ENCODE measurements at regions not wholly inside any gene's neighbourhood (a gene's known extent, or its start where the extent isn't known, plus 50 kb on each side); places are given as distances from the start of the nearest gene placed in this dataset.

DNA sequence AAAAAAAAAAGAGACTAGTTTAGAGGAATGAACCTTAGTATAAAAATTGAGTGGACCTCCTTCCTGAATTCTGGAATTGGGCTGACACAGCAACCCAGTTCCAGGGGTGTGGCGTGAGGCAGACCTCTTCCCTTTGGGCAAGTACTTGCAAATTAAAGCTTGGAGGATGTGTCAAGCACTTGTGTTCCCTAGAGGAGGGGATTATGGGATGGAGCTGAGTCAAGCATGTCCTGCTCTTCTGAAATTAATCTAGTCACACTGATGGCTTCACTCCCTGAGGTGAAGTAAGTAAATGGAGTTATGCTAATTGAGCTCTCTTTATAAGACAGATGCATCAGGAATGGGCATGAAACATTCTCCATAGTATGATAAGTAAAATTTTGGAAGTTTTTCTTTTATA is 107.7 kb upstream of the HTR2A start:
- no peak overlapping the region for H3K4me2 ChIP-seq (ENCODE audit: insufficient read depth, low read length)
- ChIA-PET CTCF (no interaction called here), POLR2A (no interaction called here)
- TF ChIP-seq JUN (IDR thresholded peaks at IDR 0.05; ENCODE audit: borderline replicate concordance, insufficient read depth, insufficient read length, low read depth) (no peak), POLR2AphosphoS5 (IDR thresholded peaks at IDR 0.05; ENCODE audit: insufficient read depth, low read depth, low read length) (no peak), MYC (IDR thresholded peaks at IDR 0.05; ENCODE audit: low read depth, low read length) (no peak)
- H3K9me1 ChIP-seq (replicated peaks; ENCODE audit: control insufficient read depth, extremely low read depth, insufficient read depth, low read length) = no peaks in the 10 kb centered on the region
- no peaks in the 10 kb centered on the region for H3K4me1 ChIP-seq (ENCODE audit: control insufficient read depth, extremely low read depth, insufficient read depth, low read length)
- dilution Hi-C loops (cut with MboI; ENCODE audit: extremely low pct_ligation_motif_present, low sequenced_read_pairs) (no loop called here), intact Hi-C loops (cut with micrococcal nuclease) (no loop called here)
- H3K27ac ChIP-seq (ENCODE audit: insufficient read depth, low read depth, low read length) = no peak overlapping the region
- peaks cover 2% of the 10 kb centered on the region for H3K9me3 ChIP-seq (replicated peaks; ENCODE audit: control insufficient read depth, insufficient read depth, low read length)
- no peaks in the 10 kb centered on the region for H3K79me2 ChIP-seq (ENCODE audit: control insufficient read depth, insufficient read depth, low read length)
- H3K27me3 ChIP-seq (ENCODE audit: control insufficient read depth in 2 of 2, insufficient read depth in 2 of 2, low read length in 2 of 2) = no peaks in the 10 kb centered on the region
- no peaks in the 10 kb centered on the region for H4K20me1 ChIP-seq (replicated peaks; ENCODE audit: control insufficient read depth, extremely low read depth, insufficient read depth, low read length)
- H3K4me3 ChIP-seq (replicated peaks in 1 of 3; ENCODE audit: insufficient read depth in 1 of 3, low read depth in 1 of 3, low read length in 3 of 3) = no peak overlapping the region
- DNase-seq (ENCODE audit: low read depth, low spot score) = no peak
- BruUV-seq (replicated peaks) = no TSS peak
- FAIRE-seq = no peak
- no peak overlapping the region for H3K9ac ChIP-seq (replicated peaks; ENCODE audit: extremely low read depth, insufficient read depth, low read length)
- no peaks in the 10 kb centered on the region for H3K36me3 ChIP-seq (ENCODE audit: control insufficient read depth in 2 of 2, extremely low read depth in 1 of 2, insufficient read depth in 2 of 2, low read length in 2 of 2)
- H2AFZ ChIP-seq (ENCODE audit: low read depth, low read length) = no peak overlapping the region

DNA sequence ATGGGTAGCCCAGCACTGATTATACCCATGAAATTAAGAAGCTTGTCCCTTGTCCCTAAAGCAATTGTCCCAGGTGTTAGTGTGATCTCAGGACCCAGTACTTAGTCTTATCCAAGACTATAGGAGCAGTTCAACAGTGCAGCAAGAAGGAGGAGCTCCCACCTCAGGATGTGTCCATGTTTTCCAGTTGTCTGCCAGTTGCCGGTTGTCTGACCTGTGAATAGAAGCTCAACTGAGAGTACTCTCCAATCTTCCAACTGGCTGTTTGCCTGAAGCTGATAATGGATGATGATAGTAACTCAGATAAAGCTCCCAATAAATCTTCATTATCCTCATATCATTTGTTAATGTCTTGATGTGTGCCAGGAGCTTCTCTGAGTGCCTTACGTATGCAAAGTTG is 107.2 kb upstream of the HTR2A start:
- no peaks in the 10 kb centered on the region for H3K27me3 ChIP-seq (ENCODE audit: control insufficient read depth in 2 of 2, insufficient read depth in 2 of 2, low read length in 2 of 2)
- H3K4me2 ChIP-seq (ENCODE audit: insufficient read depth, low read length) = no peak overlapping the region
- intact Hi-C loops (cut with micrococcal nuclease) = no loop called here
- H2AFZ ChIP-seq (ENCODE audit: low read depth, low read length) = no peak overlapping the region
- H3K4me1 ChIP-seq (ENCODE audit: control insufficient read depth, extremely low read depth, insufficient read depth, low read length) = no peaks in the 10 kb centered on the region
- no peaks in the 10 kb centered on the region for H3K9me1 ChIP-seq (replicated peaks; ENCODE audit: control insufficient read depth, extremely low read depth, insufficient read depth, low read length)
- DNase-seq (ENCODE audit: low read depth, low spot score) = no peak
- BruUV-seq (replicated peaks) = no TSS peak
- H3K27ac ChIP-seq (ENCODE audit: insufficient read depth, low read depth, low read length) = no peak overlapping the region
- peaks cover 2% of the 10 kb centered on the region for H3K9me3 ChIP-seq (replicated peaks; ENCODE audit: control insufficient read depth, insufficient read depth, low read length)
- ChIA-PET POLR2A (no interaction called here), CTCF (no interaction called here)
- H4K20me1 ChIP-seq (replicated peaks; ENCODE audit: control insufficient read depth, extremely low read depth, insufficient read depth, low read length) = no peaks in the 10 kb centered on the region
- no peak for FAIRE-seq
- H3K9ac ChIP-seq (replicated peaks; ENCODE audit: extremely low read depth, insufficient read depth, low read length) = no peak overlapping the region
- no peaks in the 10 kb centered on the region for H3K79me2 ChIP-seq (ENCODE audit: control insufficient read depth, insufficient read depth, low read length)
- TF ChIP-seq EZH2 (IDR thresholded peaks at IDR 0.05; ENCODE audit: borderline replicate concordance, low read depth, low read length, severe bottlenecking) = no peak
- no peak for TF ChIP-seq FOS (IDR thresholded peaks at IDR 0.05; ENCODE audit: borderline replicate concordance, insufficient read depth, low read length)
- TF ChIP-seq POLR2AphosphoS5 (IDR thresholded peaks at IDR 0.05; ENCODE audit: insufficient read depth, low read depth, low read length) = no peak
- TF ChIP-seq, protein P1, sequence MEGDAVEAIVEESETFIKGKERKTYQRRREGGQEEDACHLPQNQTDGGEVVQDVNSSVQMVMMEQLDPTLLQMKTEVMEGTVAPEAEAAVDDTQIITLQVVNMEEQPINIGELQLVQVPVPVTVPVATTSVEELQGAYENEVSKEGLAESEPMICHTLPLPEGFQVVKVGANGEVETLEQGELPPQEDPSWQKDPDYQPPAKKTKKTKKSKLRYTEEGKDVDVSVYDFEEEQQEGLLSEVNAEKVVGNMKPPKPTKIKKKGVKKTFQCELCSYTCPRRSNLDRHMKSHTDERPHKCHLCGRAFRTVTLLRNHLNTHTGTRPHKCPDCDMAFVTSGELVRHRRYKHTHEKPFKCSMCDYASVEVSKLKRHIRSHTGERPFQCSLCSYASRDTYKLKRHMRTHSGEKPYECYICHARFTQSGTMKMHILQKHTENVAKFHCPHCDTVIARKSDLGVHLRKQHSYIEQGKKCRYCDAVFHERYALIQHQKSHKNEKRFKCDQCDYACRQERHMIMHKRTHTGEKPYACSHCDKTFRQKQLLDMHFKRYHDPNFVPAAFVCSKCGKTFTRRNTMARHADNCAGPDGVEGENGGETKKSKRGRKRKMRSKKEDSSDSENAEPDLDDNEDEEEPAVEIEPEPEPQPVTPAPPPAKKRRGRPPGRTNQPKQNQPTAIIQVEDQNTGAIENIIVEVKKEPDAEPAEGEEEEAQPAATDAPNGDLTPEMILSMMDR (IDR thresholded peaks at IDR 0.05; ENCODE audit: extremely low read depth in 1 of 2, insufficient read depth in 1 of 2, low read depth in 1 of 2, low read length in 2 of 2) = no peak
- TF ChIP-seq GATA2 (IDR thresholded peaks at IDR 0.05; ENCODE audit: insufficient read depth, insufficient read length, low read depth, low read length) = no peak
- no peak for TF ChIP-seq POLR2A (IDR thresholded peaks at IDR 0.05; ENCODE audit: low read depth, low read length)
- no peak for TF ChIP-seq JUN (IDR thresholded peaks at IDR 0.05; ENCODE audit: borderline replicate concordance, insufficient read depth, insufficient read length, low read depth)
- TF ChIP-seq MYC (IDR thresholded peaks at IDR 0.05; ENCODE audit: low read depth, low read length) = no peak
- TF ChIP-seq, protein P2, sequence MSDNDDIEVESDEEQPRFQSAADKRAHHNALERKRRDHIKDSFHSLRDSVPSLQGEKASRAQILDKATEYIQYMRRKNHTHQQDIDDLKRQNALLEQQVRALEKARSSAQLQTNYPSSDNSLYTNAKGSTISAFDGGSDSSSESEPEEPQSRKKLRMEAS (IDR thresholded peaks at IDR 0.05; ENCODE audit: insufficient read depth, insufficient read length) = no peak
- no peaks in the 10 kb centered on the region for H3K36me3 ChIP-seq (ENCODE audit: control insufficient read depth in 2 of 2, extremely low read depth in 1 of 2, insufficient read depth in 2 of 2, low read length in 2 of 2)
- dilution Hi-C loops (cut with MboI; ENCODE audit: extremely low pct_ligation_motif_present, low sequenced_read_pairs) = no loop called here
- H3K4me3 ChIP-seq (replicated peaks in 1 of 3; ENCODE audit: insufficient read depth in 1 of 3, low read depth in 1 of 3, low read length in 3 of 3) = no peak overlapping the region
